Upper lobe of left lung (tissue), 4 donors: ENCODE measurements at regions not wholly inside any gene's neighbourhood (a gene's known extent, or its start where the extent isn't known, plus 50 kb on each side); places are given as distances from the start of the nearest gene placed in this dataset.
"Not testable (repeated sequence)": the region's sequence is repeated elsewhere in the genome, so short reads cannot be mapped to it uniquely, and the experiment has no call there.

ENCODE experiments used
- CTCF ChIP-seq, 6 experiments: fragments of 450-650 bp in 4 of 6; fragments of 200-600 bp in 2 of 6; sonication (generic) in 2 of 6; IDR thresholded peaks; one replicate each; pipeline ENCODE4 v1.5.1; 2016 to 2019; ENCODE audit warnings: antibody characterized with exemption in 6 of 6
- EP300 ChIP-seq, 4 donors: sonication (generic); formaldehyde crosslinking; IDR thresholded peaks; one replicate each; pipeline ENCODE4 v1.5.1; 2017; ENCODE audit warnings: antibody characterized with exemption in 4 of 4, control low read depth in 2 of 4
- POLR2A ChIP-seq, 4 donors: fragments of 450-650 bp; IDR thresholded peaks; one replicate each; pipeline ENCODE4 v1.5.1; 2016 to 2017; ENCODE audit warnings: antibody characterized with exemption in 4 of 4, mild to moderate bottlenecking in 2 of 4

GRCh38 chr11:8774916-8775315 lies 92.3 kb downstream of the RPL27A start:
- not testable (repeated sequence) for TF ChIP-seq POLR2A, CTCF, EP300 (IDR thresholded peaks at IDR 0.05)
